PC-3 (cell line): ENCODE measurements at regions not wholly inside any gene's neighbourhood (a gene's known extent, or its start where the extent isn't known, plus 50 kb on each side); places are given as distances from the start of the nearest gene placed in this dataset.

Experiments
- ATAC-seq: fragments of 200-7000 bp; cut with Tn5 transposase; 2 replicates; pipeline ENCODE4 v1.9.1; 2020; ENCODE audit warnings: mild to moderate bottlenecking, moderate library complexity
- BruUV-seq: library from RNA; stranded (reverse); fragments of 400-500 nt; replicated peaks from 2 replicates; lab custom pipeline; 2021; lab: Mats Ljungman, UMichigan
- CTCF ChIA-PET: fragments of 300-600 bp; sonication (Branson Sonifier 250); formaldehyde crosslinking; loops from one replicate; lab custom pipeline; 2022; ENCODE audit warnings: antibody characterized with exemption; lab: Charles Lee
- POLR2A ChIA-PET: fragments of 300-600 bp; sonication (Branson Sonifier 250); formaldehyde crosslinking; loops from one replicate; lab custom pipeline; 2022; ENCODE audit warnings: antibody characterized with exemption; ENCODE audit not compliant: unreplicated experiment; lab: Charles Lee
- DNase-seq: peaks from one replicate; pipeline ENCODE4 v3.0.0-alpha.2; 2015
- H2AFZ ChIP-seq: fragments of 300-600 bp; sonication (generic); 2 replicates; pipeline ENCODE4 v1.6.0; 2016; ENCODE audit warnings: antibody characterized with exemption, low read length
- H3F3A ChIP-seq: fragments of 300-600 bp; sonication (generic); one replicate; pipeline ENCODE4 v1.6.0; 2017; ENCODE audit warnings: antibody characterized with exemption, low read length, control low read depth, mild to moderate bottlenecking; ENCODE audit not compliant: unreplicated experiment
- H3K27ac ChIP-seq: fragments of 300-600 bp; sonication (generic); 2 replicates; pipeline ENCODE4 v1.5.1; 2016; ENCODE audit warnings: mild to moderate bottlenecking, low read length
- H3K27me3 ChIP-seq: fragments of 300-600 bp; sonication (generic); 2 replicates; pipeline ENCODE4 v1.6.1; 2016; ENCODE audit warnings: low read length, mixed read lengths
- H3K36me3 ChIP-seq: fragments of 300-600 bp; sonication (generic); 2 replicates; pipeline ENCODE4 v1.6.1; 2016; ENCODE audit warnings: low read depth, mixed run types, low read length, mixed read lengths
- H3K4me1 ChIP-seq: fragments of 300-600 bp; sonication (generic); 2 replicates; pipeline ENCODE4 v1.5.1; 2016; ENCODE audit warnings: low read length; ENCODE audit not compliant: insufficient read depth
- H3K4me2 ChIP-seq: fragments of 300-600 bp; sonication (generic); 2 replicates; pipeline ENCODE4 v1.6.0; 2016; ENCODE audit warnings: low read length
- H3K4me3 ChIP-seq: fragments of 300-600 bp; sonication (generic); 2 replicates; pipeline ENCODE4 v1.5.1; 2016; ENCODE audit warnings: mild to moderate bottlenecking, low read length, mixed read lengths
- H3K79me2 ChIP-seq: fragments of 300-600 bp; sonication (generic); 2 replicates; pipeline ENCODE4 v1.6.1; 2017; ENCODE audit warnings: low read length, mixed read lengths
- H3K9ac ChIP-seq: fragments of 300-600 bp; sonication (generic); 2 replicates; pipeline ENCODE4 v1.6.0; 2016; ENCODE audit warnings: mild to moderate bottlenecking, low read length
- H3K9me2 ChIP-seq: fragments of 300-600 bp; sonication (generic); replicated peaks from 2 replicates; pipeline ENCODE4 v1.6.1; 2016; ENCODE audit warnings: mixed run types, low read length, mixed read lengths
- H3K9me3 ChIP-seq: fragments of 300-600 bp; sonication (generic); 2 replicates; pipeline ENCODE4 v1.6.1; 2016; ENCODE audit warnings: low read length, mixed read lengths
- H4K20me1 ChIP-seq: fragments of 300-600 bp; sonication (generic); 2 replicates; pipeline ENCODE4 v1.6.1; 2016; ENCODE audit warnings: low read length, mixed read lengths
- CTCF ChIP-seq: fragments of 300-600 bp; sonication (generic); conservative IDR thresholded peaks from 2 replicates; pipeline ENCODE4 v1.5.1; 2017; ENCODE audit warnings: antibody characterized with exemption, low read depth, mild to moderate bottlenecking, low read length
- EZH2 ChIP-seq: fragments of 300-600 bp; sonication (generic); IDR thresholded peaks from one replicate; pipeline ENCODE4 v1.6.1; 2017; ENCODE audit warnings: antibody characterized with exemption, mild to moderate bottlenecking, low read length; ENCODE audit not compliant: unreplicated experiment
- EZH2phosphoT487 ChIP-seq: fragments of 300-600 bp; sonication (generic); IDR thresholded peaks from 2 replicates; pipeline ENCODE4 v1.6.1; 2018; ENCODE audit warnings: mild to moderate bottlenecking, antibody characterized with exemption, low read length, borderline replicate concordance
- intact Hi-C: fragments of 100-400 bp; cut with micrococcal nuclease; formaldehyde crosslinking; loops from 2 replicates; pipeline ENCODE4 v1.9.0; 2023

GRCh38 chr16:9169094-9169493, 77.7 kb downstream of the HAPSTR1 start:
- intact Hi-C loops: no loop called here
- ChIA-PET POLR2A (no interaction called here), CTCF (no interaction called here)
- no peak for TF ChIP-seq EZH2
- TF ChIP-seq CTCF: no peak
- no peak for TF ChIP-seq EZH2phosphoT487
- Histone ChIP-seq H3K27me3 (0 out of 2 replicates have a peak, but pooled peaks cover 3% of the 10 kb centered on the region), H3K4me2 (no peak overlapping the region), H3K9me2 (no peaks in the 10 kb centered on the region), H3K4me3 (no peak overlapping the region), H3K4me1 (no peaks in the 10 kb centered on the region), H3K9ac (no peak overlapping the region), H3K36me3 (no peaks in the 10 kb centered on the region), H3K79me2 (no peaks in the 10 kb centered on the region), H3K27ac (no peak overlapping the region), H2AFZ (no peak overlapping the region), H3K9me3 (no peaks in the 10 kb centered on the region), H4K20me1 (no peaks in the 10 kb centered on the region), H3F3A (no peaks in the 10 kb centered on the region)
- ATAC-seq (no peak), DNase-seq (no peak)
- BruUV-seq: no TSS peak

- ChIA-PET CTCF (interaction anchor here (0.5 kb wide), 1 partner anchor 26 kb away, joined by 3 read pairs; no protein-coding TSS in a partner anchor), POLR2A (no interaction called here)
- no peak overlapping the region for H3K9ac ChIP-seq
- H3K27ac ChIP-seq: no peak overlapping the region
- no TSS peak for BruUV-seq
- DNase-seq: no peak
- intact Hi-C loops: no loop called here
- H3K4me2 ChIP-seq: no peak overlapping the region
- no peaks in the 10 kb centered on the region for H3K9me3 ChIP-seq
- H4K20me1 ChIP-seq: no peaks in the 10 kb centered on the region
- no peak overlapping the region for H2AFZ ChIP-seq
- H3K79me2 ChIP-seq: no peaks in the 10 kb centered on the region
- no peaks in the 10 kb centered on the region for H3K36me3 ChIP-seq
- no peak for TF ChIP-seq EZH2
- no peak for TF ChIP-seq EZH2phosphoT487
- TF ChIP-seq CTCF: no peak
- H3K27me3 ChIP-seq: peaks cover 7% of the 10 kb centered on the region; the same call in 1 of the 2 replicates
- no peak overlapping the region for H3K4me3 ChIP-seq
- ATAC-seq: no peak
- H3F3A ChIP-seq: no peaks in the 10 kb centered on the region
- H3K4me1 ChIP-seq: no peaks in the 10 kb centered on the region
- no peaks in the 10 kb centered on the region for H3K9me2 ChIP-seq
These were observed 79.0 kb downstream of the HAPSTR1 start for GRCh38 chr16:9170470-9170869.

GRCh38 chr16:9176547-9177418, 85.3 kb downstream of the HAPSTR1 start:
- Histone ChIP-seq H3K4me2 (no peak overlapping the region), H3K9ac (no peak overlapping the region), H3K36me3 (no peaks in the 10 kb centered on the region), H3K9me2 (no peaks in the 10 kb centered on the region), H3K27me3 (peaks cover 17% of the 10 kb centered on the region), H3K4me1 (no peaks in the 10 kb centered on the region), H3F3A (no peaks in the 10 kb centered on the region), H2AFZ (no peak overlapping the region), H4K20me1 (no peaks in the 10 kb centered on the region), H3K27ac (no peak overlapping the region), H3K79me2 (no peaks in the 10 kb centered on the region), H3K4me3 (no peak overlapping the region), H3K9me3 (no peaks in the 10 kb centered on the region)
- BruUV-seq: no TSS peak
- TF ChIP-seq CTCF (no peak), EZH2 (no peak), EZH2phosphoT487 (no peak)
- no peak for ATAC-seq
- CTCF ChIA-PET: no interaction called here
- POLR2A ChIA-PET: no interaction called here
- intact Hi-C loops: no loop called here
- no peak for DNase-seq
